SKM-1 treated with dmso at 0.1 percent for 144 hours (cell line): ENCODE measurements at regions not wholly inside any gene's neighbourhood (a gene's known extent, or its start where the extent isn't known, plus 50 kb on each side); places are given as distances from the start of the nearest gene placed in this dataset.
"Not testable (repeated sequence)": the region's sequence is repeated elsewhere in the genome, so short reads cannot be mapped to it uniquely, and the experiment has no call there.

Experiments used
- DNase-seq: peaks from one replicate; lab custom pipeline; 2025; ENCODE audit not compliant: unreplicated experiment; lab: John Stamatoyannopoulos, UW

GRCh38 chr3:6250167-6250566 is 610.7 kb upstream of the GRM7 start:
- peak; percentile 13 for DNase-seq

GRCh38 chr3:6251612-6252400 is 609.1 kb upstream of the GRM7 start:
- DNase-seq, result no peak

GRCh38 chr3:6254490-6254889 is 606.4 kb upstream of the GRM7 start:
- no peak for DNase-seq

- no peak for DNase-seq
These were observed 605.7 kb upstream of the GRM7 start for GRCh38 chr3:6255229-6255628.

- no peak for DNase-seq
These were observed 600.2 kb upstream of the GRM7 start for GRCh38 chr3:6260551-6261191.

GRCh38 chr3:6262010-6262409 is 598.9 kb upstream of the GRM7 start:
- DNase-seq, result no peak

- no peak for DNase-seq
These were observed 596.9 kb upstream of the GRM7 start for GRCh38 chr3:6264036-6264435.

GRCh38 chr3:6264906-6265305 is 596.0 kb upstream of the GRM7 start:
- no peak for DNase-seq

- no peak for DNase-seq
These were observed 594.8 kb upstream of the GRM7 start for GRCh38 chr3:6266135-6266534.

GRCh38 chr3:6273878-6274277 is 587.0 kb upstream of the GRM7 start:
- DNase-seq, result no peak

GRCh38 chr3:6281662-6282061 is 579.3 kb upstream of the GRM7 start:
- DNase-seq, result no peak

- DNase-seq, result peak; percentile 58
These were observed 578.0 kb upstream of the GRM7 start for GRCh38 chr3:6282918-6283317.

- no peak for DNase-seq
These were observed 573.6 kb upstream of the GRM7 start for GRCh38 chr3:6287088-6287875.

- no peak for DNase-seq
These were observed 559.3 kb upstream of the GRM7 start for GRCh38 chr3:6301626-6302025.

GRCh38 chr3:6315906-6316305 is 545.0 kb upstream of the GRM7 start:
- DNase-seq, result no peak

- DNase-seq, result no peak
These were observed 538.9 kb upstream of the GRM7 start for GRCh38 chr3:6321999-6322398.

- DNase-seq, result no peak
These were observed 534.1 kb upstream of the GRM7 start for GRCh38 chr3:6326771-6327170.

GRCh38 chr3:6340980-6341325 is 520.0 kb upstream of the GRM7 start:
- not testable (repeated sequence) for DNase-seq

- no peak for DNase-seq
These were observed 509.2 kb upstream of the GRM7 start for GRCh38 chr3:6351752-6352151.

GRCh38 chr3:6354653-6355052 is 506.3 kb upstream of the GRM7 start:
- DNase-seq, result no peak

GRCh38 chr3:6362406-6362805 is 498.5 kb upstream of the GRM7 start:
- DNase-seq, result no peak

GRCh38 chr3:6367171-6367570 is 493.7 kb upstream of the GRM7 start:
- DNase-seq, result no peak
